Prostate gland (tissue), 2 donors: ENCODE measurements at regions not wholly inside any gene's neighbourhood (a gene's known extent, or its start where the extent isn't known, plus 50 kb on each side); places are given as distances from the start of the nearest gene placed in this dataset.

Experiments
- DNase-seq: peaks from one replicate; pipeline ENCODE4 v3.0.0-alpha.2; 2019; ENCODE audit warnings: low spot score
- H3K27ac ChIP-seq, 2 donors: fragments of 200-600 bp; sonication (generic); 2 replicates each; pipeline ENCODE4 v1.5.1; 2017 to 2019
- H3K27me3 ChIP-seq: fragments of 200-600 bp; sonication (generic); replicated peaks from 2 replicates; pipeline ENCODE4 v1.5.1; 2019; ENCODE audit not compliant: insufficient read depth
- H3K36me3 ChIP-seq, 2 donors: fragments of 200-600 bp; sonication (generic); 1 replicate in 1 of 2; 2 replicates in 1 of 2; pipeline versions ENCODE4 v1.5.1 to v1.8.1; 2017 to 2019
- H3K4me1 ChIP-seq: fragments of 200-600 bp; sonication (generic); replicated peaks from 2 replicates; pipeline ENCODE4 v1.5.1; 2019
- H3K4me3 ChIP-seq, 2 donors: fragments of 200-600 bp; sonication (generic); 2 replicates each; pipeline ENCODE4 v1.5.1; 2017 to 2019
- H3K9me3 ChIP-seq: fragments of 200-600 bp; sonication (generic); 2 replicates; pipeline ENCODE4 v1.5.1; 2017
- POLR2A ChIP-seq: fragments of 450-650 bp; IDR thresholded peaks from one replicate; pipeline ENCODE4 v1.6.1; 2016; ENCODE audit warnings: antibody characterized with exemption, mild to moderate bottlenecking
- POLR2AphosphoS5 ChIP-seq: sonication (generic); formaldehyde crosslinking; IDR thresholded peaks from one replicate; pipeline ENCODE4 v1.6.1; 2017; ENCODE audit warnings: antibody characterized with exemption
- WGBS: methylation state at CpG from one replicate; pipeline ENCODE4 v1.1.5; 2018; 5-methylcytosine and 5-hydroxymethylcytosine counted together
- intact Hi-C: fragments of 100-400 bp; cut with DNase I; formaldehyde crosslinking; loops from one replicate; pipeline ENCODE4 v1.14.2; 2022
- TF ChIP-seq, protein P1 (sequence below), 4 experiments: fragments of 200-600 bp in 2 of 4; fragments of 450-650 bp in 2 of 4; sonication (generic) in 2 of 4; IDR thresholded peaks; 1 replicate in 3 of 4; 2 replicates in 1 of 4; pipeline ENCODE4 v1.5.1; 2016 to 2019; ENCODE audit warnings: antibody characterized with exemption in 4 of 4, mild to moderate bottlenecking in 2 of 4, moderate library complexity in 2 of 4

DNA sequence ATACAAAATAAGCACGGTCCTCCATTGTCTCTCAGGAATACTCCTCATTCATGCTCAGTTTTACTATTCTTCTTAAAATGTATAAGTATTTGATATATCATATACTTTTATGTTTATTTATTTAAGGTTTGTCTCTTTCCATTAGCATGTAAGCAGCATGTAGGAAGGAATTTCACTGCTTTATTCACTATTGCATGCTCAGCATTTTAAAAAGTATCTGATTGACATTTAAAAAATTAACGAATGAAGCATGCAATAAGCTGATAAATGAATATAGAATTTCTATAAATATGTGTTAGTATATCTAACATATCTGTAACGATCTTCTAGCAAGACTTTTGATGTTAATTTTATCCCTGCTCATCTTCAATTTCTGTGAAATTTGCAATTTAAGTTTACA, 402.7 kb upstream of the BRINP3 start:
- TF ChIP-seq, protein P1, sequence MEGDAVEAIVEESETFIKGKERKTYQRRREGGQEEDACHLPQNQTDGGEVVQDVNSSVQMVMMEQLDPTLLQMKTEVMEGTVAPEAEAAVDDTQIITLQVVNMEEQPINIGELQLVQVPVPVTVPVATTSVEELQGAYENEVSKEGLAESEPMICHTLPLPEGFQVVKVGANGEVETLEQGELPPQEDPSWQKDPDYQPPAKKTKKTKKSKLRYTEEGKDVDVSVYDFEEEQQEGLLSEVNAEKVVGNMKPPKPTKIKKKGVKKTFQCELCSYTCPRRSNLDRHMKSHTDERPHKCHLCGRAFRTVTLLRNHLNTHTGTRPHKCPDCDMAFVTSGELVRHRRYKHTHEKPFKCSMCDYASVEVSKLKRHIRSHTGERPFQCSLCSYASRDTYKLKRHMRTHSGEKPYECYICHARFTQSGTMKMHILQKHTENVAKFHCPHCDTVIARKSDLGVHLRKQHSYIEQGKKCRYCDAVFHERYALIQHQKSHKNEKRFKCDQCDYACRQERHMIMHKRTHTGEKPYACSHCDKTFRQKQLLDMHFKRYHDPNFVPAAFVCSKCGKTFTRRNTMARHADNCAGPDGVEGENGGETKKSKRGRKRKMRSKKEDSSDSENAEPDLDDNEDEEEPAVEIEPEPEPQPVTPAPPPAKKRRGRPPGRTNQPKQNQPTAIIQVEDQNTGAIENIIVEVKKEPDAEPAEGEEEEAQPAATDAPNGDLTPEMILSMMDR (IDR thresholded peaks at IDR 0.05), result no peak
- TF ChIP-seq POLR2AphosphoS5 (no peak), POLR2A (no peak)
- Histone ChIP-seq H3K4me1 (no peaks in the 10 kb centered on the region), H3K36me3 (no peaks in the 10 kb centered on the region), H3K9me3 (no peaks in the 10 kb centered on the region), H3K27ac (no peak overlapping the region), H3K27me3 (no peaks in the 10 kb centered on the region), H3K4me3 (no peak overlapping the region)
- WGBS, result 64% methylated on average over 3 of the region's 3 CpGs
- intact Hi-C loops, result no loop called here
- DNase-seq, result no peak

DNA sequence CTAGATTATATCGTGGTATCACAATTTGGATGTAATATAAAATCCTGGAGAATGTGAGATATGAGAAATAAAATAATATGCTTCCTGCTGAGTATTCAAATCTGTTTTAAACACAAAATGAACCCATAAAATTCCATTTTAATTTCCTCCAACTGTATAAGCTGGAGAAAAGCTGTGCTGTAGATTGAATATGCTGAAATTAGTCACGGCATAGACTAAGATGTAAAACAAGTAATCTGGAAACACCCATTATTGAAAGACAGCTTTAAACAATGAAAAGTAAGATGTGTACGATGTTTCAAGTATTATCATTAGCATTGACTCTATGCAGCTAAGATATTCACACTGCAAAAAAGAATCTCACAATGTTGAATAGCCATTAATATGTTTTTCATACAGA, 403.4 kb upstream of the BRINP3 start:
- H3K27ac ChIP-seq, result no peak overlapping the region
- no peaks in the 10 kb centered on the region for H3K4me1 ChIP-seq
- no peak for DNase-seq
- intact Hi-C loops, result no loop called here
- no peaks in the 10 kb centered on the region for H3K9me3 ChIP-seq
- no peak overlapping the region for H3K4me3 ChIP-seq
- TF ChIP-seq, protein P1 (IDR thresholded peaks at IDR 0.05), result no peak
- TF ChIP-seq POLR2AphosphoS5 (no peak), POLR2A (no peak)
- no peaks in the 10 kb centered on the region for H3K27me3 ChIP-seq
- 63% methylated on average over 3 of the region's 3 CpGs for WGBS
- H3K36me3 ChIP-seq, result no peaks in the 10 kb centered on the region

DNA sequence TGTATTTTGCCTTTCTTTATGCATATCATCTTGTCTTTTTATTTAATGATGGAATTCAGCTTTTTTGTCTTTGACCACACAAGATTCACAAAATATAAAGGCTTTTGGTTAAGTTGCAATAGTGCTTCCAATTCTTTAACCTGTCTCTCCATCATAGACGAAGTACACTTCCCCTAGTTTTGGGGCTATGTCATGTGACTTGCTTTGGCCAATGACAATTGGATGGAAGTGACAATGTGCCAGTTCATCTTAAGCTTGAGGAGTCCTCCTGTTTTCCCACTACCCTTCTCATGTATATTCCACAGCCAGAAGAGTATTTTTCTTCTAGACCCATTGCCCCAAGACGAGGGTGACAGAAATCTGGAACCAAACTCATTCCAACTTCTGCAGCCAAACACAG, 419.6 kb upstream of the BRINP3 start:
- TF ChIP-seq POLR2A, result no peak
- TF ChIP-seq, protein P1 (IDR thresholded peaks at IDR 0.05), result no peak
- TF ChIP-seq POLR2AphosphoS5, result no peak
- no peaks in the 10 kb centered on the region for H3K9me3 ChIP-seq
- intact Hi-C loops, result no loop called here
- WGBS, result 76% methylated on average over 2 of the region's 2 CpGs
- no peaks in the 10 kb centered on the region for H3K36me3 ChIP-seq
- H3K4me1 ChIP-seq, result no peaks in the 10 kb centered on the region
- H3K27me3 ChIP-seq, result no peaks in the 10 kb centered on the region
- H3K27ac ChIP-seq, result no peak overlapping the region
- no peak for DNase-seq
- no peak overlapping the region for H3K4me3 ChIP-seq

DNA sequence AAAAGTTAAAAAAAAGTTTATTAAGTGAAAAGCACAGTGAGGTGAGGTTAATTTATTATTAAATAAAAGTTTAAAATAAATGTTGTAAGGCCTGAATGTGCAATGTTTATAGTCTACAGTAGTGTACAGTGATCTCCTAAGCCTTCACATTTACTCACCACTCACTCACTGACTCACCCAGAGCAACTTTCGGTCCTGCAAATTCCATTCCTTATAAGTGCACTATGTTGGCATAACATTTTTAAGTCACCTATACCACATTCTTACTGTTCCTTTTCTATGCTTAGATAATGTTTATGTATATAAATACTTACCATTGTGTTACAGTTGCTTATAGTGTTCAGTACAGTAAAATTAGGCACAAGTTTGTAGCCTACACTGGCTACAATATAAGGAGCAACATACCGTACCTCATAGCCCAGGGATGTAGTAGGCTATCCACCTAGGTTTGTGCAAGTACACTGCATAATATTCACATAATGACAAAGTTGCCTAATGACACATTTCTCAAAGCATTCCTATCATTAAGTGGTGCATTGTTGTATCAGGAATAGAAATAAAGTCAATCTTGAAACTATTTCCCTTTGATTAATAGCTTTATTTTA, 426.5 kb upstream of the BRINP3 start:
- Histone ChIP-seq H3K27ac (no peak overlapping the region), H3K4me3 (no peak overlapping the region), H3K4me1 (no peaks in the 10 kb centered on the region), H3K36me3 (no peaks in the 10 kb centered on the region), H3K9me3 (no peaks in the 10 kb centered on the region), H3K27me3 (no peaks in the 10 kb centered on the region)
- no peak for DNase-seq
- TF ChIP-seq, protein P1 (IDR thresholded peaks at IDR 0.05), result no peak
- TF ChIP-seq POLR2A (no peak), POLR2AphosphoS5 (no peak)
- intact Hi-C loops, result no loop called here
- WGBS, result 79% methylated on average over 2 of the region's 2 CpGs

DNA sequence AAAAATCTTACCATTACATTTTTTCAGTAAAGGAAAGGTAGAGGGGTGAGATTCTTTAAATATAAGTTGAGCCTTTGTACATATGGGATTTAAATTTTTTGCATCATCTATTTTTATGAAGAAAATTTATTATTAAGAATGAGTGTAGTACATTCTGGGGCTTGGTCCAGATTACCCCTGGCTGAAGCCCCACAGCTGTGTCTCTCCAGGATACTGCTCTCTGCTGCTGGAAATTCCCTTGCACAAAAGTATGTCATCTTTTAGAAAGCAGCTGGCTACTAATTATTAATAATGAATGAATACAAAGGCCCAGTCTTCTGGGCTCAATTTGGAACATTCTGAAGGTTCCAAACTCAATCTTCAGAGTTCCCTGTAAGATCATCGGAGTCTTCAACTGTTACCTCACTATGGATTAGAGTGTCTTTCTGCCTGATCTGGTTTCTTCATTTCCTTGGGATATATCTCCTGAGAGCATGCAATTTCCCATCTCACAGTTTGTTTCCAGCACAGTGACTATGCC, 428.6 kb upstream of the BRINP3 start:
- no peak for DNase-seq

More for the DNA sequence above, 428.6 kb upstream of the BRINP3 start:
- no peaks in the 10 kb centered on the region for H3K27me3 ChIP-seq
- no peaks in the 10 kb centered on the region for H3K4me1 ChIP-seq
- H3K9me3 ChIP-seq, result no peaks in the 10 kb centered on the region
- 91% methylated on average over 1 of the region's 1 CpG for WGBS
- H3K27ac ChIP-seq, result no peak overlapping the region
- no peak overlapping the region for H3K4me3 ChIP-seq
- intact Hi-C loops, result no loop called here
- H3K36me3 ChIP-seq, result no peaks in the 10 kb centered on the region
- TF ChIP-seq POLR2AphosphoS5 (no peak), POLR2A (no peak)
- TF ChIP-seq, protein P1 (IDR thresholded peaks at IDR 0.05), result no peak
